UCSD-AML1 (cell line): ENCODE measurements at regions not wholly inside any gene's neighbourhood (a gene's known extent, or its start where the extent isn't known, plus 50 kb on each side); places are given as distances from the start of the nearest gene placed in this dataset.

Experiments used
- DNase-seq: peaks from one replicate; lab custom pipeline; 2025; ENCODE audit not compliant: unreplicated experiment; lab: John Stamatoyannopoulos, UW

DNA sequence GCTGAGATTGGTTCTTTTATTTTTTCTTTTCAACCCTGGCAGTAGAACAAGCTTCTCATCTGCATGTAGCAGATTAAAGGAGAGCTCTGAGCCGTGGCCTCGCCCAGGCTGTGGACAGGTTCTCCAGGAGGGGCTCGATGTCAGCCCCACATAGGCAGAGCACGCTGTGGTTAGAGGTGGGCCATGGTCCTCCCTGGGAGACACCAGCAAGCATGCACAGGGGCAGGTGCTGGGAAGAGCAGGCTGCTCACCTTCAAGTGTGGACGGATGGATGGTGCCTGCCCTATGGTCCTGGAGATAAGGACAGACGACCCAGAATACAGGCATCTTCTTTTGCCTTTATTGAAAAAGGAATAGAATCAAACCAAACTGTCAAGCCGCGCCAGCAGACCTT is 634.8 kb downstream of the BRD1 start:
- DNase-seq = no peak

- no peak for DNase-seq
Observed at GRCh38 chr22:49192180-49192856, 635.4 kb downstream of the BRD1 start.

- no peak for DNase-seq
Observed at GRCh38 chr22:49191506-49191980, 636.1 kb downstream of the BRD1 start.

DNA sequence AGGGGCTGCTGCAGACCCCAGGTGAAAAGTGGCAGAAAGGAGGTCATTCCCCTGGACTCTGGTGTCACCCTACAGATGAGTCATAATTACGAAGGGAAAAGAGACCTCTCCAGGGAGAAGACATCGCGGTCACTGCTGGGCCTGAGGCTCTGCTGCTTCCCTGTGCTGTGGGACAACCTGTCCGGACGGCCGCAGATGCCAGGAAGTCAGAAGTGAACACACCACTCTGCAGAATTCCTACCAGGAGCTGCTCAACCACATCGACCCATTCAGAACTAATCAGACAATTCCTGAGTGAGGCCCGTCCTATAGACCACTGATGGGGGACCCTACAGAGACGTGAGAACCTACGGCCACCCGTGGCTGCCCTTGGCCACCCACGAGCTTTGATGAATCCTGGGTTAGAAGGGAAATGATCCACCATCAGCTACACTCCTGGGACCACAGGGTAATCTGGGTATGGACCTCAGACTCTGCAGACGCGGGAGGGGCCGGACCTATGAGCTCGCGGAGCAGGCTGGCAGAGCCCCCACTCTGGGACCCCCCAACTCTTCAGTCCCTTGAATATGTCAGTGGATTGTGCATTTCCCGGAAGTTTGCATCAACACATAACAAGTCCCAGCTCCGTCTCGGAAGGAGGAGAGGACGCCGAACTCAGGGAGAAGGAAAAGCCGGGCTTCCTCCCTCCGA is 636.7 kb downstream of the BRD1 start:
- DNase-seq = no peak

GRCh38 chr22:49189871-49190270 is 637.8 kb downstream of the BRD1 start:
- DNase-seq = no peak

- no peak for DNase-seq
Observed at GRCh38 chr22:49188591-49188990, 639.1 kb downstream of the BRD1 start.

- no peak for DNase-seq
Observed at GRCh38 chr22:49188091-49188490, 639.6 kb downstream of the BRD1 start.

- DNase-seq = no peak
Observed at GRCh38 chr22:49186762-49187161, 640.9 kb downstream of the BRD1 start.

DNA sequence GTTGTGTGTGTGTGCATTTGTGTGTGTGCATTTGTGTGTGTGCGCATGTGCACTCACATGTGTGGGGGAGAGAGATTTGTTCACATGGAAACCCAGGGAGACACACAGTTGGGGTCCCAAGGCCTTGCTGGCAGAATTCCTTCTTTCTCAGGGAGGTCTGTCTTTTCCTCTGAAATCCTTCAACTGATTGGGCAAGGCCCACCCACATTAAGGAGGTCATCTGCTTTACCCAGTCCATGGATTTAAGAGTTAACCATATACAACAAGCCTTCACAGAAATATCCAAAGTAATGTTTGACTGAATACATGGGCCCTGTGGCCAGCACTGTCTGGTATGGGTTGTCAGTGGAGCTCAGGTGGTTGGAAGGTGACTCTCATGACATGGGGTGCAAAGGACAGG is 641.4 kb downstream of the BRD1 start:
- no peak for DNase-seq

DNA sequence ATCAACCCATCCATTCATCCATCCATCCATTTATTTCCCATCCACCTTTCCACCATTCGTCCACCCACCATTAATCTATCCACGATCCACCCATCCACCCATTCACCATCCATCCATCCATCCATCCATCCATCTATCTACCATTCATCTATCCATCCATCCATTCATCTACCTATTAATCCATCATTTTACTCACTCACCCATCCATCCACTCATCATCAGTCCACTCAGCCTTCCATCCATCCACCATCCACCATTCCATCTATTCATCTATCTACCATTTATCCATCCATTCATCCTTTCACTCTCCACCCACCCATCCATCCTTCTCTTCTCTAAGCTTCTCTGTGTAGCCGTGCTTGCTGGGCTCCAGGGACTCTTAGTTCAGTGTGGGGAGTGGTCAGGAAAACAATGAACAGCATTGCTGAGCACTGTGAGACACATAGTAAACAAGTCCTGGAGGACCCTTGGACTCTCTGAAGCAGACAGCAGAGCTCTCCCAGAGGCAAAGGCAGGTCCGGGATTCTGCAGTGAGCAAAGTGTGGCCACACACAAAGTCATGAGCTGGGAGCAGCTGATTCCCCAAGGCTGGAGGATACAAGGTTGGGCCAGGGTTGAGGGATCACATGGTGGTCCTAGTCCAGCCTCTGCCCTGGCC is 642.2 kb downstream of the BRD1 start:
- DNase-seq = no peak

GRCh38 chr22:49184736-49185135 is 642.9 kb downstream of the BRD1 start:
- DNase-seq = no peak

- DNase-seq = no peak
Observed at GRCh38 chr22:49183826-49184216, 643.9 kb downstream of the BRD1 start.

DNA sequence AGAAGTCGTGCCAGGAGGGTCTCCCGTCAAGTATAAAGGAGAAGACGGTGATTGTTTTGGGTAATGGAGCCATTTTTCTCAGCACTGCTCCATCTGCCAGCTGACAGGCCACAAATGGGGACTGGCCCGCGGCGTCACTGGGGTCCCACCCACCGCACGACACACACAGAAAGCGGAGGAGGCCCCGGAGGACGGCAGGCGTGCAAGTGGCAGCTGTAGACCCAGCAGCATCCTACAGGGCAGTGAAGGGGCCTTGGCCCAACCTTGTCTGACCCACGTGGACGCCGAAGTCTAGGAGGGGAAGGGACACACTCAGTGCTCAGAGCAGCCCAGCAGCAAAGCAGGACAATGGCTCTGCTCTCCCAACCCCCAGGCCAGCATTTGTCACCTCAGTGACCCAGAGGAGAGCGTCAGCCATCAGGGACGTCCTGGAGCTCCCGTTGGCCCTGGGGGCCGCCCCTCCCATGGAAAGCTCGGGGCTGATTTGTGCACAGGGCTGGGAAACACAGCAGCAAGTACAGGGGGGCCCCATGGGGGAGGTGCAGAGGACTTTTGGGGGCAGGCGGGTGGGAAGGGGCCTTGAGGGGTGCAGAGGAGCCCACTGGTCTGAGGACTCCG is 644.4 kb downstream of the BRD1 start:
- DNase-seq = no peak

DNA sequence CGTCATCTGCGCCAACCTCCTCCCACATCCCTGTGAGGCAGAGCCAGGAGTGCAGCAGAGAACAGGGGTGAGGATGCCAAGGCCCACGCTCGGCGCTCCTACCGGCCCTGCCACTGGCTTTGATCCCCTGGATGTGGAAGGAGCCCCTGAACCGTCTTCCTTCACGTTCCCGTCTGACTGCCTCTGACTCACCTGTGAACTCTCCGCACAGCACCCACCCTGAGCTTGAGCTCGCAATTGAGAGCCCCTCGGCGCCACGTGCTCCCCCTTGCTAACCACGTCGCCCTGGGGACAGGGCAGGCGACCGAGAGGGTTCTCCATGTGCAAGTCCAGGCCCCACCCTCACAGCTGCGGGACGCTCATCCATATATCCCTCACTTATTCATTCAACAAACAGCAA is 645.3 kb downstream of the BRD1 start:
- DNase-seq = no peak

- no peak for DNase-seq
Observed at GRCh38 chr22:49181942-49182341, 645.7 kb downstream of the BRD1 start.

- DNase-seq = no peak
Observed at GRCh38 chr22:49181431-49181830, 646.2 kb downstream of the BRD1 start.

DNA sequence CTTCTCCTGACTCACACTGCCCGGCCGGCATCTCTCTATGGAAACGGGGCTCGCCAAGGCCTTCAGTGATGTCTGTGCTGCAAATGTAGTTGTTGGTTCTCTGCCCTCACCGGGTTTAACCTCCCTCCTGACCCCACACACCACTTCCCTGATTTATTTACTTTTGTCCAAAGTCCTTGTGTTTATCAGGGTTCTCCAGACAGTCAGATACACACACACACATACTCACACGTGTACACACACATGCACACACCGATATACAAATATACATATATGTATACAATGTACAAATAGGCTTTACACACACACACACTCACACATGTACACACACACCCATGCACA is 647.0 kb downstream of the BRD1 start:
- DNase-seq = no peak

DNA sequence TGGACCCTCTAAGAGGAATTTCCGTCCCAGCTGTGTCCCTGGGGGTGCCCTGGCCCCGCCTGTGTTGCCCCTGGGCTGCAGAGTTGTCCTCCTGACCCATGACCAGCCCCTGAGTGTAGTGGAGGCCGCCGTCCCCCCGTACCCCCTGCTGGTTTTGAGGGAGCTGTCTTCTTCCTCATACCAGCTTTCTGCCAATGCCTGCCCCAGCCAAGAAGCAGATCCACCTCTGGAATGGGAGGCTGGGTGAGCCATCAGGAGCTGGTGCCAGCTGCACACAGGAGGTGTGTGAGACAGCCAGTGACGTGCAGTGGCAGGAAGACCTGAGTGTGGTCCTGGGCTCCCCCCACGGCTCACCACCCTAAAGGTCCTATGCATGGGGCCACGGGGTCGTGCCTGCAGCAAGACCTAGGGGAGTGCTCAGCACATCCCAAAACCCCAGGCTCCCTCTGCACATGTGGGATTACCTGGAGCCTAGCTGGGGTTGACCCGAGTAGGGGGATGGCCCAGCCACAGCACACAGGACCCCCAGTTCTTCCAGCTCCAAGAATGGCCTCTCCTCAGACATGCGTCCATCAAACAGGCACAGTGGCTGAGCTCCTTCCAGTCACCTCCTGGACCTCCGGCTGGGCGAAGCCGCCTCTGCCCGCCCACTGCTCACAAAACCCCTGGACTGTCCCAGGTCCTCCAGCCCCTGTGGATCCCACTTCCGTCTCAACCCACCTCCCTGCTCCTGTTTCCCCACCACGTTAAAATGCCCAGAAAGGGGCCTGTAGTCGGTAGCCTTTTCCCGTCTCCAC is 647.6 kb downstream of the BRD1 start:
- no peak for DNase-seq

- DNase-seq = no peak
Observed at GRCh38 chr22:49179175-49179574, 648.5 kb downstream of the BRD1 start.

GRCh38 chr22:49178246-49179005 is 649.2 kb downstream of the BRD1 start:
- no peak for DNase-seq
